Duodenal mucosa (tissue), 2 donors: ENCODE measurements at regions not wholly inside any gene's neighbourhood (a gene's known extent, or its start where the extent isn't known, plus 50 kb on each side); places are given as distances from the start of the nearest gene placed in this dataset.

Experiments used
- H3K27ac ChIP-seq: one replicate; pipeline ENCODE4 v1.7.0; 2013; ENCODE audit warnings: low read depth, low read length
- H3K27me3 ChIP-seq, 2 donors: one replicate each; pipeline ENCODE4 v1.7.0; 2013; ENCODE audit warnings: low read length in 2 of 2, control low read depth in 1 of 2; ENCODE audit not compliant: insufficient read depth in 2 of 2, control insufficient read depth in 1 of 2
- H3K36me3 ChIP-seq, 2 donors: one replicate each; pipeline ENCODE4 v1.7.0; 2013; ENCODE audit warnings: low read length in 2 of 2, control low read depth in 1 of 2; ENCODE audit not compliant: insufficient read depth in 2 of 2, control insufficient read depth in 1 of 2
- H3K4me1 ChIP-seq, 2 donors: one replicate each; pipeline ENCODE4 v1.7.0; 2013; ENCODE audit warnings: low read length in 2 of 2, control low read depth in 1 of 2; ENCODE audit not compliant: insufficient read depth in 2 of 2, control insufficient read depth in 1 of 2
- H3K4me3 ChIP-seq, 2 donors: one replicate each; pipeline ENCODE4 v1.7.0; 2013; ENCODE audit warnings: low read length in 2 of 2, low read depth in 1 of 2
- H3K9ac ChIP-seq, 2 donors: one replicate each; pipeline ENCODE4 v1.7.0; 2013; ENCODE audit warnings: low read length in 2 of 2, low read depth in 1 of 2
- H3K9me3 ChIP-seq, 2 donors: one replicate each; pipeline ENCODE4 v1.7.0; 2013; ENCODE audit warnings: low read length in 2 of 2, control low read depth in 1 of 2; ENCODE audit not compliant: control insufficient read depth in 1 of 2

DNA sequence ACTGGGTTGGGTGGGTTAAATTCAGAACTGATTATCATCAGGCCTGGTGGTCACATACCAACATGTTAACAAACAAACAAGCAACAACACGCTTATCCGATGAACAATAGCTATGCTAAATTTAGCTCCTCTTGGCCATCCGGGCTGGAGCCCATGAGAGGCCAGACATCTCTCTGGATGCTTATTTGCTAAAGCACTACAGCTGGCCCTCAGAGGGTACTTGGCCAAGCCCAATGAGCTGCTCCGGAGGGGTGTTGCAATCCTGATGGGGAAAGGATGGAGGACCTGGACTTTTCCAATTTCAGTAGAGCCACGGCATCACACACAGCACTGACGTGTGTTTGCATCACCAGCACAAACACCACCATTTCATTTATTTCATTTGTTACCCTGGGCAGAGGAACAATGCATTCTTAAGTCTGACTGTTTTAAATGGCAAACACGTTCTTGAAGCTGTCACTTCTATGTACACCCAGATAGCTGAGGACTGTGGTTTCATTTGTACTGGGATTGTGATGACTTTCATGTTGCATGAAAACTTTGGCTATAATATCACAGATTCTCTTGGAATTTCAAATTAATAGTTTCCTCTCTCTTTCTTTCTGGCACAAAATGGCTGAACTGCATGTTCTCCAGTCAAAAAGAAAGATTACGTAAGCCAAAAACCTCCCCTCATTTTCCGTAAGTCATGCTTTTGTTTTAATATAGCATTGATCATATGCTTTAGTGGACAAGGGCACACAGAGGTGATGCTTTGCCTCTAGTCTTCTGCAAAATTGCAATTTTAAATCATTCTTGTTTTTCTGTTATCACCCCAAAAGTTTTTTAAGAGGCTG is 359.8 kb upstream of the KAZN start:
- no peaks in the 10 kb centered on the region for H3K27me3 ChIP-seq

GRCh38 chr1:14240265-14240664 is 358.2 kb upstream of the KAZN start:
- H3K4me1 ChIP-seq = no peaks in the 10 kb centered on the region
- H3K27ac ChIP-seq = no peak overlapping the region
- H3K9me3 ChIP-seq = no peaks in the 10 kb centered on the region
- H3K27me3 ChIP-seq = no peaks in the 10 kb centered on the region
- H3K36me3 ChIP-seq = no peaks in the 10 kb centered on the region
- H3K4me3 ChIP-seq = no peak overlapping the region
- no peak overlapping the region for H3K9ac ChIP-seq

More for the DNA sequence above, 359.8 kb upstream of the KAZN start:
- Histone ChIP-seq H3K36me3 (no peaks in the 10 kb centered on the region), H3K9me3 (no peaks in the 10 kb centered on the region), H3K27ac (no peak overlapping the region), H3K4me1 (no peaks in the 10 kb centered on the region), H3K9ac (no peak overlapping the region), H3K4me3 (no peak overlapping the region)

- Histone ChIP-seq H3K9ac (no peak overlapping the region), H3K9me3 (no peaks in the 10 kb centered on the region), H3K4me3 (no peak overlapping the region), H3K27me3 (no peaks in the 10 kb centered on the region), H3K36me3 (no peaks in the 10 kb centered on the region), H3K4me1 (no peaks in the 10 kb centered on the region), H3K27ac (no peak overlapping the region)
Measured at GRCh38 chr1:14242123-14242522, 356.4 kb upstream of the KAZN start.

GRCh38 chr1:14242870-14243269 is 355.6 kb upstream of the KAZN start:
- no peaks in the 10 kb centered on the region for H3K9me3 ChIP-seq
- no peaks in the 10 kb centered on the region for H3K27me3 ChIP-seq
- no peak overlapping the region for H3K4me3 ChIP-seq
- H3K27ac ChIP-seq = no peak overlapping the region
- no peak overlapping the region for H3K9ac ChIP-seq
- no peaks in the 10 kb centered on the region for H3K4me1 ChIP-seq
- H3K36me3 ChIP-seq = no peaks in the 10 kb centered on the region

DNA sequence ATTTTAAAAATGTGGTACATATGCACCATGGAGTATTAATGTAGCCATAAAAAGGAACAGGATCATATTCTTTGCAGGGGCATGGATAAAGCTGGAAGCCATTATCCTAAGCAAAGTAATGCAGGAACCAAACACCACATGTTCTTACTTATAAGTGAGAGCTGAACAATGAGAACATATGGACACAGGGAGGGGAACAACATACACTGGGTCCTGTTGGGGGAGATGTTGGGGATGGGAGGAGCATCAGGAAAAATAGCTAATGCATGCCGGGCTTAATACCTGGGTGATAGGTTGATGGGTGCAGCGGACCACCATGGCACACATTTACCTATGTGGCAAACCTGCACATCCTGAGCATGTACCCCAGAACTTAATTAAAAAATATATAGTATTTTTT is 352.5 kb upstream of the KAZN start:
- Histone ChIP-seq H3K9me3 (peaks cover 0 to 2% of the 10 kb centered on the region in 2 donors), H3K4me1 (no peaks in the 10 kb centered on the region)

DNA sequence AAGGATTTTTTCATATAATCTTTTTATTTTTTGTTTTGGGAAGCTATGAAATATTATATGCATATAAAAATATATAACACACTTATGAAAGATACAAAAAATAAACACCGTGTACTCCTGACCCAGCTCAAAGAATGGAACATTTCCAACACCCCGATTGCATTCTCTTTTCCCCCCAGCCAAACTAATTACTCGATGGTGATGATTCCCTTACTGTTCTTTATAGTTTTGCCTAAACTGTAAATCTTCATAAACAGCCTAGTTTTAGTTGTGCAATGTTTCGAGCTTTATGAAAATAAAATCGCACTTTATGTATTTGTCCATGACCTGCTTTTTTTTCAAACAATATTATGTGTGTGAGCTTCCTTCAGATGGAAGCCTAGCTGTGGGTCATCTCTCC is 352.0 kb upstream of the KAZN start:
- no peak overlapping the region for H3K4me3 ChIP-seq
- no peaks in the 10 kb centered on the region for H3K4me1 ChIP-seq
- no peak overlapping the region for H3K27ac ChIP-seq
- H3K9ac ChIP-seq = no peak overlapping the region
- H3K9me3 ChIP-seq = peaks cover 0 to 2% of the 10 kb centered on the region in 2 donors
- no peaks in the 10 kb centered on the region for H3K36me3 ChIP-seq
- no peaks in the 10 kb centered on the region for H3K27me3 ChIP-seq

More for the DNA sequence above, 352.5 kb upstream of the KAZN start:
- no peaks in the 10 kb centered on the region for H3K27me3 ChIP-seq
- H3K9ac ChIP-seq = no peak overlapping the region
- H3K36me3 ChIP-seq = no peaks in the 10 kb centered on the region
- no peak overlapping the region for H3K27ac ChIP-seq
- H3K4me3 ChIP-seq = no peak overlapping the region

DNA sequence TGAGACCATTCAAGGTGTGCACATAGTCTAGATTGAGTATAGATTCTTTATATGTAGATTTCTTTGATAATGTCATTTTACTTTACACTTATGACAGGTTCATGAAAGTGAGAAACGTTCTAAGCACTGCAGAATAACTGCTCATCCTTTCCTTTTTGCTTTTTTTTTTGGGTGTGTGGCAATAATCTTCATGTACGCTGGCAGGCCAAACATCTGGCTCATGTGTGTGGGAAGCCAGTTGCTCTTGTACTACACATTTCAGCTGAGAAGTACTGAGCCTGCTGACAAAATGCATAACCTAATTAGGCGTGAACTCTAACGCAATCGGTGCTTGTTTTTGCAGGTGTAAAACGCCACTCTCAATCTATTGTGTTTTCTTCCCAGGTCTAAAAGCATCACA is 350.8 kb upstream of the KAZN start:
- Histone ChIP-seq H3K27ac (no peak overlapping the region), H3K27me3 (no peaks in the 10 kb centered on the region), H3K9me3 (peaks cover 0 to 2% of the 10 kb centered on the region in 2 donors), H3K36me3 (no peaks in the 10 kb centered on the region), H3K4me3 (no peak overlapping the region), H3K4me1 (no peaks in the 10 kb centered on the region), H3K9ac (no peak overlapping the region)

GRCh38 chr1:14251871-14252270 is 346.6 kb upstream of the KAZN start:
- H3K27me3 ChIP-seq = no peaks in the 10 kb centered on the region
- peaks cover 0 to 2% of the 10 kb centered on the region in 2 donors for H3K9me3 ChIP-seq
- no peaks in the 10 kb centered on the region for H3K36me3 ChIP-seq
- no peaks in the 10 kb centered on the region for H3K4me1 ChIP-seq
- no peak overlapping the region for H3K4me3 ChIP-seq
- no peak overlapping the region for H3K9ac ChIP-seq
- no peak overlapping the region for H3K27ac ChIP-seq

DNA sequence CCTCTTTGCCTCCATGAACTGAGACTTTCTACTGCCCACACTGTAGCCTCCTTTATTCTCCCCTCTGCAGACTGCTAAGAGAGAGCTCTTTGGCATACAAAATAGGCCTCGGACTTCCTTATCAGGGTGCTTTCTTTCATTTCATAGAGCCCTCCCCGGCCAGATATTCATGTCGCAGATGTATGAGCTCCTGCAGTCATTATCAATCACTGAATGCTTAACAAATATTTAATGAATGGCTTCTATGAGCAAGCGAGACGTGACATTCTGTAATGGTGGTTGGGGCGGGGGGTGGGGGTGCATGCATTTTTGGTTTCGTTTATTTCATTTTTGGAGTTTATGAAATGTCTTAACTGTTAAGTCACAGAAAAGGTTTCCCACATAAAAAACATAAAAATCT is 344.8 kb upstream of the KAZN start:
- H3K36me3 ChIP-seq = no peaks in the 10 kb centered on the region
- H3K27ac ChIP-seq = no peak overlapping the region
- H3K27me3 ChIP-seq = no peaks in the 10 kb centered on the region
- peaks cover 0 to under 1% of the 10 kb centered on the region in 2 donors for H3K9me3 ChIP-seq
- no peak overlapping the region for H3K9ac ChIP-seq
- H3K4me1 ChIP-seq = no peaks in the 10 kb centered on the region
- no peak overlapping the region for H3K4me3 ChIP-seq

DNA sequence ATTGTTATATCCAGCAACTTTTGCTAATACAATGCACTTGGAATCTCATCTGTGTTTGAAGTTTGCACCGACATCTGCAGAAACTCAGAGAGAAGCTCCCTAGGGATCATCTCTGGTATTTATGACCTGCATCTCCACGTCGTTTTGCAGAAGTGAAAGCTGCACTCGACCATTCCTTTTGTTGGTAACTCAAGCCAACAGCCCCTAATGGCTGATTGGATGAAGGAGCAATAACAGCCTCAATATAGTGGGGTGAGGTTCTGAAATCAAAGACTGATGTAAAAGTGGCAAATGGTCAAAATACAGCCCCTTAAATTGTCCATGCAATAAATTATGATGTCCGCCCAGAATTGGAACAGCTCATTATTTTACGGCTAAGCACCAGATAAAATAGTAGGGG is 344.2 kb upstream of the KAZN start:
- no peaks in the 10 kb centered on the region for H3K36me3 ChIP-seq
- H3K9me3 ChIP-seq = no peaks in the 10 kb centered on the region
- H3K4me3 ChIP-seq = no peak overlapping the region
- H3K4me1 ChIP-seq = no peaks in the 10 kb centered on the region
- no peaks in the 10 kb centered on the region for H3K27me3 ChIP-seq
- H3K27ac ChIP-seq = no peak overlapping the region
- no peak overlapping the region for H3K9ac ChIP-seq
